KMS-11 (cell line): ENCODE measurements at regions not wholly inside any gene's neighbourhood (a gene's known extent, or its start where the extent isn't known, plus 50 kb on each side); places are given as distances from the start of the nearest gene placed in this dataset.
"Not testable (repeated sequence)": the region's sequence is repeated elsewhere in the genome, so short reads cannot be mapped to it uniquely, and the experiment has no call there.

ENCODE experiments used
- H2AFZ ChIP-seq: fragments of 200-600 bp; sonication (generic); 2 replicates; pipeline ENCODE4 v1.6.1; 2016; ENCODE audit warnings: antibody characterized with exemption, mixed run types, low read depth
- H3K27ac ChIP-seq: fragments of 200-600 bp; sonication (generic); 2 replicates; pipeline ENCODE4 v1.6.1; 2016; ENCODE audit warnings: mild to moderate bottlenecking, mixed run types
- H3K27me3 ChIP-seq: fragments of 200-600 bp; sonication (generic); 2 replicates; pipeline ENCODE4 v1.6.1; 2017; ENCODE audit warnings: mild to moderate bottlenecking, low read depth, mixed run types, moderate library complexity; ENCODE audit not compliant: insufficient read depth
- H3K36me3 ChIP-seq: fragments of 200-600 bp; sonication (generic); 2 replicates; pipeline ENCODE4 v1.6.1; 2017; ENCODE audit warnings: mild to moderate bottlenecking, mixed run types; ENCODE audit not compliant: insufficient read depth
- H3K4me1 ChIP-seq: fragments of 200-600 bp; sonication (generic); 2 replicates; pipeline ENCODE4 v1.6.1; 2016; ENCODE audit warnings: mild to moderate bottlenecking, low read depth, mixed run types; ENCODE audit not compliant: poor library complexity, severe bottlenecking
- H3K4me2 ChIP-seq: fragments of 200-600 bp; sonication (generic); 2 replicates; pipeline ENCODE4 v1.7.0; 2016; ENCODE audit warnings: mild to moderate bottlenecking, mixed run types
- H3K4me3 ChIP-seq: fragments of 200-600 bp; sonication (generic); IDR thresholded peaks from 2 replicates; pipeline ENCODE4 v1.6.1; 2017; ENCODE audit warnings: low read depth, low read length, mixed read lengths; ENCODE audit not compliant: insufficient read depth
- H3K79me2 ChIP-seq: fragments of 200-600 bp; sonication (generic); 2 replicates; pipeline ENCODE4 v1.6.1; 2016; ENCODE audit warnings: low read depth, mixed run types; ENCODE audit not compliant: insufficient read depth
- H3K9ac ChIP-seq: fragments of 200-600 bp; sonication (generic); 2 replicates; pipeline ENCODE4 v1.6.1; 2016; ENCODE audit warnings: mild to moderate bottlenecking, mixed run types
- H4K20me1 ChIP-seq: fragments of 200-600 bp; sonication (generic); 2 replicates; pipeline ENCODE4 v1.6.1; 2016; ENCODE audit warnings: mild to moderate bottlenecking, mixed run types; ENCODE audit not compliant: insufficient read depth
- CTCF ChIP-seq: fragments of 200-600 bp; sonication (generic); conservative IDR thresholded peaks from 2 replicates; pipeline ENCODE4 v1.6.1; 2017; ENCODE audit warnings: low read depth, mild to moderate bottlenecking, antibody characterized with exemption, low read length, moderate library complexity, mixed read lengths

GRCh38 chr21:18007121-18007520 is 188.0 kb upstream of the C21orf91 start:
- no peak for TF ChIP-seq CTCF
- no peaks in the 10 kb centered on the region for H4K20me1 ChIP-seq
- no peak overlapping the region for H3K4me3 ChIP-seq
- H2AFZ ChIP-seq = no peak overlapping the region
- no peaks in the 10 kb centered on the region for H3K27me3 ChIP-seq
- H3K36me3 ChIP-seq = no peaks in the 10 kb centered on the region
- H3K4me2 ChIP-seq = no peak overlapping the region
- H3K27ac ChIP-seq = no peak overlapping the region
- no peaks in the 10 kb centered on the region for H3K79me2 ChIP-seq
- no peaks in the 10 kb centered on the region for H3K4me1 ChIP-seq
- no peak overlapping the region for H3K9ac ChIP-seq

GRCh38 chr21:18006691-18007090 is 187.5 kb upstream of the C21orf91 start:
- no peak overlapping the region for H3K9ac ChIP-seq
- no peaks in the 10 kb centered on the region for H4K20me1 ChIP-seq
- H3K4me1 ChIP-seq = no peaks in the 10 kb centered on the region
- H3K27me3 ChIP-seq = no peaks in the 10 kb centered on the region
- H3K36me3 ChIP-seq = no peaks in the 10 kb centered on the region
- H2AFZ ChIP-seq = no peak overlapping the region
- no peak overlapping the region for H3K27ac ChIP-seq
- H3K79me2 ChIP-seq = no peaks in the 10 kb centered on the region
- H3K4me2 ChIP-seq = no peak overlapping the region
- no peak for TF ChIP-seq CTCF
- no peak overlapping the region for H3K4me3 ChIP-seq

GRCh38 chr21:18002393-18002792 is 183.2 kb upstream of the C21orf91 start:
- Histone ChIP-seq H3K4me2 (no peak overlapping the region), H2AFZ (no peak overlapping the region), H3K4me1 (no peaks in the 10 kb centered on the region), H3K9ac (no peak overlapping the region), H3K36me3 (no peaks in the 10 kb centered on the region), H3K4me3 (no peak overlapping the region), H3K27ac (no peak overlapping the region), H3K27me3 (no peaks in the 10 kb centered on the region), H3K79me2 (no peaks in the 10 kb centered on the region), H4K20me1 (no peaks in the 10 kb centered on the region)
- TF ChIP-seq CTCF = no peak

- Histone ChIP-seq H3K79me2 (no peaks in the 10 kb centered on the region), H3K27ac (no peak overlapping the region), H3K36me3 (no peaks in the 10 kb centered on the region), H3K9ac (no peak overlapping the region), H3K4me2 (no peak overlapping the region), H3K4me3 (no peak overlapping the region), H4K20me1 (no peaks in the 10 kb centered on the region), H2AFZ (no peak overlapping the region), H3K27me3 (no peaks in the 10 kb centered on the region), H3K4me1 (no peaks in the 10 kb centered on the region)
- no peak for TF ChIP-seq CTCF
These were observed 182.0 kb upstream of the C21orf91 start for GRCh38 chr21:18000981-18001686.

- H3K4me2 ChIP-seq, H4K20me1 ChIP-seq, H3K36me3 ChIP-seq, H2AFZ ChIP-seq, H3K9ac ChIP-seq, H3K4me3 ChIP-seq, H3K27ac ChIP-seq, H3K4me1 ChIP-seq, H3K79me2 ChIP-seq, H3K27me3 ChIP-seq: not testable (repeated sequence)
These were observed 179.4 kb upstream of the C21orf91 start for GRCh38 chr21:17998599-17998998.
